CD4-positive, CD25-positive, alpha-beta regulatory T cell (primary cell): ENCODE measurements at regions not wholly inside any gene's neighbourhood (a gene's known extent, or its start where the extent isn't known, plus 50 kb on each side); places are given as distances from the start of the nearest gene placed in this dataset.

Experiments
- ATAC-seq, 2 donors: fragments of 150-1000 bp; cut with Tn5 transposase; one replicate each; pipeline ENCODE4 v1.10.0; 2021; ENCODE audit warnings: low read depth in 2 of 2, moderate number of reproducible peaks in 2 of 2, moderate library complexity in 1 of 2
- DNase-seq, 3 donors: peaks; one replicate each; pipeline versions ENCODE4 v3.0.0 to v3.0.0-alpha.2; 2012 to 2022; ENCODE audit warnings: mixed read lengths in 1 of 3
- H3K27ac ChIP-seq: one replicate; pipeline ENCODE4 v1.7.0; 2013; ENCODE audit warnings: mild to moderate bottlenecking, low read length; ENCODE audit not compliant: insufficient read depth, poor library complexity, severe bottlenecking
- H3K27me3 ChIP-seq: one replicate; pipeline ENCODE4 v1.7.0; 2013; ENCODE audit warnings: low read length; ENCODE audit not compliant: control insufficient read depth, insufficient read depth
- H3K36me3 ChIP-seq: one replicate; pipeline ENCODE4 v1.7.0; 2013; ENCODE audit warnings: mild to moderate bottlenecking, low read length, moderate library complexity; ENCODE audit not compliant: control insufficient read depth, insufficient read depth
- H3K4me1 ChIP-seq: 2 replicates; pipeline ENCODE4 v1.7.0; 2013; ENCODE audit warnings: mild to moderate bottlenecking, low read length; ENCODE audit not compliant: insufficient read depth, control insufficient read depth, poor library complexity, severe bottlenecking
- H3K4me3 ChIP-seq: one replicate; pipeline ENCODE4 v1.7.0; 2013; ENCODE audit warnings: low read depth, mild to moderate bottlenecking, low read length, moderate library complexity
- H3K9me3 ChIP-seq, 2 experiments: 1 replicate in 1 of 2; 2 replicates in 1 of 2; pipeline ENCODE4 v1.7.0; 2013; ENCODE audit warnings: low read length in 2 of 2, mild to moderate bottlenecking in 1 of 2, moderate library complexity in 1 of 2; ENCODE audit not compliant: control insufficient read depth in 2 of 2
- H3K27ac Mint-ChIP-seq, 3 donors: one replicate each; pipeline ENCODE4 v1.8.0; 2020 to 2022; ENCODE audit warnings: mild to moderate bottlenecking in 3 of 3, mixed read lengths in 3 of 3, moderate library complexity in 2 of 3
- H3K27me3 Mint-ChIP-seq: one replicate; pipeline ENCODE4 v1.8.0; 2022; ENCODE audit warnings: mild to moderate bottlenecking, mixed read lengths
- H3K36me3 Mint-ChIP-seq: one replicate; pipeline ENCODE4 v1.8.0; 2020; ENCODE audit warnings: mixed read lengths
- H3K4me1 Mint-ChIP-seq, 4 donors: one replicate each; pipeline ENCODE4 v1.8.0; 2020 to 2022; ENCODE audit warnings: mixed read lengths in 4 of 4, mild to moderate bottlenecking in 1 of 4
- H3K4me3 Mint-ChIP-seq, 4 donors: one replicate each; pipeline ENCODE4 v1.8.0; 2020 to 2022; ENCODE audit warnings: mild to moderate bottlenecking in 4 of 4, mixed read lengths in 4 of 4, moderate library complexity in 3 of 4
- H3K9me3 Mint-ChIP-seq, 7 donors: one replicate each; pipeline ENCODE4 v1.8.0; 2020 to 2022; ENCODE audit warnings: mixed read lengths in 7 of 7, mild to moderate bottlenecking in 3 of 7, moderate library complexity in 2 of 7

- DNase-seq (peak in 1 of 3 donors; percentile 14), ATAC-seq (no peak)
- no peaks in the 10 kb centered on the region for H3K9me3 ChIP-seq
- no peaks in the 10 kb centered on the region for H3K36me3 ChIP-seq
- H3K27ac ChIP-seq = no peak overlapping the region
- H3K27ac Mint-ChIP-seq = no peak overlapping the region
- H3K9me3 Mint-ChIP-seq = peaks cover 0 to 2% (median 0%) of the 10 kb centered on the region in 7 donors
- H3K4me1 Mint-ChIP-seq = no peaks in the 10 kb centered on the region
- H3K27me3 Mint-ChIP-seq = peaks cover 15% of the 10 kb centered on the region
- no peak overlapping the region for H3K4me3 Mint-ChIP-seq
- no peak overlapping the region for H3K4me3 ChIP-seq
- H3K27me3 ChIP-seq = peaks cover 10% of the 10 kb centered on the region
- H3K4me1 ChIP-seq = no peaks in the 10 kb centered on the region
- H3K36me3 Mint-ChIP-seq = no peaks in the 10 kb centered on the region
These were observed 175.1 kb upstream of the DAB2 start for GRCh38 chr5:39599721-39600431.

- Histone ChIP-seq H3K36me3 (no peaks in the 10 kb centered on the region), H3K9me3 (no peaks in the 10 kb centered on the region), H3K27me3 (peaks cover 10% of the 10 kb centered on the region), H3K4me1 (no peaks in the 10 kb centered on the region), H3K4me3 (no peak overlapping the region), H3K27ac (no peak overlapping the region)
- H3K36me3 Mint-ChIP-seq = no peaks in the 10 kb centered on the region
- no peak for ATAC-seq
- no peak for DNase-seq
- no peak overlapping the region for H3K4me3 Mint-ChIP-seq
- H3K9me3 Mint-ChIP-seq = peaks cover 0 to 2% (median 0%) of the 10 kb centered on the region in 7 donors
- H3K27me3 Mint-ChIP-seq = peaks cover 17% of the 10 kb centered on the region
- H3K4me1 Mint-ChIP-seq = no peaks in the 10 kb centered on the region
- no peak overlapping the region for H3K27ac Mint-ChIP-seq
These were observed 174.0 kb upstream of the DAB2 start for GRCh38 chr5:39598661-39599248.

- H3K9me3 Mint-ChIP-seq = no peaks in the 10 kb centered on the region
- DNase-seq (no peak), ATAC-seq (no peak)
- H3K27ac Mint-ChIP-seq = no peak overlapping the region
- H3K9me3 ChIP-seq = no peaks in the 10 kb centered on the region
- H3K36me3 ChIP-seq = no peaks in the 10 kb centered on the region
- H3K36me3 Mint-ChIP-seq = no peaks in the 10 kb centered on the region
- no peaks in the 10 kb centered on the region for H3K4me1 Mint-ChIP-seq
- no peaks in the 10 kb centered on the region for H3K4me1 ChIP-seq
- no peak overlapping the region for H3K4me3 Mint-ChIP-seq
- peaks cover 26% of the 10 kb centered on the region for H3K27me3 Mint-ChIP-seq
- H3K27me3 ChIP-seq = peaks cover 3% of the 10 kb centered on the region
- H3K27ac ChIP-seq = no peak overlapping the region
- no peak overlapping the region for H3K4me3 ChIP-seq
These were observed 163.4 kb upstream of the DAB2 start for GRCh38 chr5:39588179-39588578.

GRCh38 chr5:39587675-39588074 is 162.9 kb upstream of the DAB2 start:
- H3K9me3 ChIP-seq = no peaks in the 10 kb centered on the region
- Mint-ChIP-seq H3K4me3 (no peak overlapping the region), H3K27me3 (peaks cover 26% of the 10 kb centered on the region), H3K27ac (no peak overlapping the region), H3K4me1 (no peaks in the 10 kb centered on the region), H3K9me3 (no peaks in the 10 kb centered on the region), H3K36me3 (no peaks in the 10 kb centered on the region)
- no peaks in the 10 kb centered on the region for H3K36me3 ChIP-seq
- peaks cover 3% of the 10 kb centered on the region for H3K27me3 ChIP-seq
- no peak for ATAC-seq
- no peak overlapping the region for H3K4me3 ChIP-seq
- H3K4me1 ChIP-seq = no peaks in the 10 kb centered on the region
- no peak overlapping the region for H3K27ac ChIP-seq
- DNase-seq = no peak

- DNase-seq (no peak), ATAC-seq (no peak)
- Mint-ChIP-seq H3K4me3 (no peak overlapping the region), H3K27me3 (peaks cover 30% of the 10 kb centered on the region), H3K9me3 (no peaks in the 10 kb centered on the region), H3K36me3 (no peaks in the 10 kb centered on the region), H3K27ac (no peak overlapping the region), H3K4me1 (peaks cover 0 to 3% (median 2%) of the 10 kb centered on the region in 4 donors)
- Histone ChIP-seq H3K27ac (no peak overlapping the region), H3K4me3 (no peak overlapping the region), H3K9me3 (no peaks in the 10 kb centered on the region), H3K36me3 (no peaks in the 10 kb centered on the region), H3K27me3 (peaks cover 3% of the 10 kb centered on the region), H3K4me1 (no peaks in the 10 kb centered on the region)
These were observed 161.4 kb upstream of the DAB2 start for GRCh38 chr5:39586185-39586584.

GRCh38 chr5:39584927-39585326 is 160.1 kb upstream of the DAB2 start:
- Histone ChIP-seq H3K36me3 (no peaks in the 10 kb centered on the region), H3K9me3 (no peaks in the 10 kb centered on the region), H3K4me1 (no peaks in the 10 kb centered on the region), H3K4me3 (no peak overlapping the region), H3K27me3 (peaks cover 3% of the 10 kb centered on the region), H3K27ac (no peak overlapping the region)
- H3K27me3 Mint-ChIP-seq = peaks cover 22% of the 10 kb centered on the region
- no peaks in the 10 kb centered on the region for H3K36me3 Mint-ChIP-seq
- no peak overlapping the region for H3K27ac Mint-ChIP-seq
- H3K4me1 Mint-ChIP-seq = peaks cover 0 to 7% (median 6%) of the 10 kb centered on the region in 4 donors
- no peak for ATAC-seq
- H3K9me3 Mint-ChIP-seq = no peaks in the 10 kb centered on the region
- DNase-seq = no peak
- H3K4me3 Mint-ChIP-seq = no peak overlapping the region

GRCh38 chr5:39580702-39581453 is 156.1 kb upstream of the DAB2 start:
- Mint-ChIP-seq H3K4me1 (peaks cover 0 to 7% (median 6%) of the 10 kb centered on the region in 4 donors), H3K9me3 (no peaks in the 10 kb centered on the region), H3K27ac (no peak overlapping the region), H3K4me3 (no peak overlapping the region), H3K27me3 (peaks cover 14% of the 10 kb centered on the region), H3K36me3 (no peaks in the 10 kb centered on the region)
- Histone ChIP-seq H3K4me3 (no peak overlapping the region), H3K27ac (no peak overlapping the region), H3K4me1 (no peaks in the 10 kb centered on the region), H3K27me3 (peaks cover 6% of the 10 kb centered on the region), H3K36me3 (no peaks in the 10 kb centered on the region), H3K9me3 (no peaks in the 10 kb centered on the region)
- ATAC-seq = no peak
- DNase-seq = no peak
